KMS-11 (cell line): ENCODE measurements at regions not wholly inside any gene's neighbourhood (a gene's known extent, or its start where the extent isn't known, plus 50 kb on each side); places are given as distances from the start of the nearest gene placed in this dataset.

ENCODE experiments used
- H2AFZ ChIP-seq: fragments of 200-600 bp; sonication (generic); 2 replicates; pipeline ENCODE4 v1.6.1; 2016; ENCODE audit warnings: antibody characterized with exemption, mixed run types, low read depth
- H3K27ac ChIP-seq: fragments of 200-600 bp; sonication (generic); 2 replicates; pipeline ENCODE4 v1.6.1; 2016; ENCODE audit warnings: mild to moderate bottlenecking, mixed run types
- H3K27me3 ChIP-seq: fragments of 200-600 bp; sonication (generic); 2 replicates; pipeline ENCODE4 v1.6.1; 2017; ENCODE audit warnings: mild to moderate bottlenecking, low read depth, mixed run types, moderate library complexity; ENCODE audit not compliant: insufficient read depth
- H3K36me3 ChIP-seq: fragments of 200-600 bp; sonication (generic); 2 replicates; pipeline ENCODE4 v1.6.1; 2017; ENCODE audit warnings: mild to moderate bottlenecking, mixed run types; ENCODE audit not compliant: insufficient read depth
- H3K4me1 ChIP-seq: fragments of 200-600 bp; sonication (generic); 2 replicates; pipeline ENCODE4 v1.6.1; 2016; ENCODE audit warnings: mild to moderate bottlenecking, low read depth, mixed run types; ENCODE audit not compliant: poor library complexity, severe bottlenecking
- H3K4me2 ChIP-seq: fragments of 200-600 bp; sonication (generic); 2 replicates; pipeline ENCODE4 v1.7.0; 2016; ENCODE audit warnings: mild to moderate bottlenecking, mixed run types
- H3K4me3 ChIP-seq: fragments of 200-600 bp; sonication (generic); IDR thresholded peaks from 2 replicates; pipeline ENCODE4 v1.6.1; 2017; ENCODE audit warnings: low read depth, low read length, mixed read lengths; ENCODE audit not compliant: insufficient read depth
- H3K79me2 ChIP-seq: fragments of 200-600 bp; sonication (generic); 2 replicates; pipeline ENCODE4 v1.6.1; 2016; ENCODE audit warnings: low read depth, mixed run types; ENCODE audit not compliant: insufficient read depth
- H3K9ac ChIP-seq: fragments of 200-600 bp; sonication (generic); 2 replicates; pipeline ENCODE4 v1.6.1; 2016; ENCODE audit warnings: mild to moderate bottlenecking, mixed run types
- H4K20me1 ChIP-seq: fragments of 200-600 bp; sonication (generic); 2 replicates; pipeline ENCODE4 v1.6.1; 2016; ENCODE audit warnings: mild to moderate bottlenecking, mixed run types; ENCODE audit not compliant: insufficient read depth
- CTCF ChIP-seq: fragments of 200-600 bp; sonication (generic); conservative IDR thresholded peaks from 2 replicates; pipeline ENCODE4 v1.6.1; 2017; ENCODE audit warnings: low read depth, mild to moderate bottlenecking, antibody characterized with exemption, low read length, moderate library complexity, mixed read lengths

GRCh38 chr15:80333261-80333660 lies 70.9 kb upstream of the ARNT2 start:
- Histone ChIP-seq H3K4me1 (no peaks in the 10 kb centered on the region), H3K4me3 (no peak overlapping the region), H3K4me2 (no peak overlapping the region), H4K20me1 (no peaks in the 10 kb centered on the region), H3K27me3 (no peaks in the 10 kb centered on the region), H3K9ac (no peak overlapping the region), H3K79me2 (no peaks in the 10 kb centered on the region), H3K27ac (no peak overlapping the region), H2AFZ (no peak overlapping the region), H3K36me3 (no peaks in the 10 kb centered on the region)
- no peak for TF ChIP-seq CTCF

DNA sequence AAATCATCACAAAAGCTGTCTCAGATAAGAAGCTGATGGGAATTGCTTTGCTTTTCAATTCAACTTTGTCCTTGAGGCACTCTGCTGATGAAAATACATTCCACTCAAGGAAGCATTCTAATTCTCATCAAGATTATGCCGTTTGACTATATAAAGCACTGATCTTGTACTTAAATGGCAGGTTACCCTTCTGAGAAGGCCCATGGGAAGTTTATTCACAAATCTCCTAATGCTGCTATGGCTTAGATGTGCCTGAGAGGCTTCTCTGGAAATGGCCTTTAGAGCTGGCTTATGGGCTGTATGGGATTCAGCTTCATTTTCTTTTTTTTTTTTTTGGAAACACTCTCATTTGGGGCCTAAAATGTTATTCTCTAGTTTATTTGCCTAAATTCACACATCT lies 69.7 kb upstream of the ARNT2 start:
- Histone ChIP-seq H3K4me2 (no peak overlapping the region), H3K79me2 (no peaks in the 10 kb centered on the region)
- no peak for TF ChIP-seq CTCF

DNA sequence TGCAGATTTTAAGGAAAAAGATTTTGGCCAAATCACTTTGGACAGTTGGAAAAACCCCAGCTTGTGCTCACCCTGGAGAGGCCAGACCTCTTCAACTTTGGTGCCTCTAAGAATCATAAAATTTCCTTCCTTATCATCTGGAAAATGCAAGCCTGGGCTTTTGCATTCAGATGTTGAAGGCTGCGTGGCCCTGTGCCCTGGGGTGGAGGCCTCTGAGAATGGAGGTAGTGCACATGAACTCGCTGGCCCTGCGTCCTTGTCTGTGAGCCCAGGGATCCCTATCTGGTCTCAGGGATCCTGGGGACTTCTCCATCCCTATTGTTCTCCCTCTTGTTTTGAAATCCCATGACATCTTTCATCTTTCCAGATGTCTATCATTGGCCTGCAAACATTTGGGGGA lies 64.6 kb upstream of the ARNT2 start:
- Histone ChIP-seq H3K36me3 (no peaks in the 10 kb centered on the region), H3K79me2 (no peaks in the 10 kb centered on the region), H2AFZ (no peak overlapping the region), H3K9ac (no peak overlapping the region), H3K27me3 (no peaks in the 10 kb centered on the region), H3K4me1 (no peaks in the 10 kb centered on the region), H3K4me3 (no peak overlapping the region), H3K4me2 (no peak overlapping the region), H4K20me1 (no peaks in the 10 kb centered on the region), H3K27ac (no peak overlapping the region)
- no peak for TF ChIP-seq CTCF

More for the DNA sequence above, 69.7 kb upstream of the ARNT2 start:
- Histone ChIP-seq H3K27ac (no peak overlapping the region), H3K9ac (no peak overlapping the region), H2AFZ (no peak overlapping the region), H3K4me1 (no peaks in the 10 kb centered on the region), H3K4me3 (no peak overlapping the region), H3K36me3 (no peaks in the 10 kb centered on the region), H4K20me1 (no peaks in the 10 kb centered on the region), H3K27me3 (no peaks in the 10 kb centered on the region)

DNA sequence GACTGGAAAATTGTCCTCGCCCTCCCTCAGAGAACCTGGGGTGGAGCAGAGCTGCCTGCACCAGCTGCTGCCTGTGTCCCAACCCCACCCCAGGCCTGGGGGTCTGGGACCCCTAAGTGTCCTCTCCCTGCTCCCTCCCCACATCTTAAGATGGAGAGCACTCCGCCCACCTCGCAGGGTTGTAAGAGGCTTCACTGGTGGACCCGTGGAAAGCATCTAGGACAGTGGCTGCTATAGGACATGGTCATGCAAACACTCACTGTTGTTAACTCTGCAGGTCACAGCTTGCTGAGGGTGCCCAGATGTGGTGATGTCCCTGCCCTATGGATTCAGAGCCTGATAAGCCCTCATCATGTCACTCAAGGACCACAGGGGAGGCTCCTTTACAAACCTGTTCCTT lies 62.0 kb upstream of the ARNT2 start:
- H3K27me3 ChIP-seq = no peaks in the 10 kb centered on the region
- H3K27ac ChIP-seq = no peak overlapping the region
- no peak overlapping the region for H3K4me2 ChIP-seq
- no peak overlapping the region for H2AFZ ChIP-seq
- no peak overlapping the region for H3K9ac ChIP-seq
- H3K4me3 ChIP-seq = no peak overlapping the region
- H3K4me1 ChIP-seq = no peaks in the 10 kb centered on the region
- H4K20me1 ChIP-seq = no peaks in the 10 kb centered on the region
- no peaks in the 10 kb centered on the region for H3K36me3 ChIP-seq
- TF ChIP-seq CTCF = no peak
- H3K79me2 ChIP-seq = no peaks in the 10 kb centered on the region
